ENCODE measurements at regions not wholly inside any gene's neighbourhood (a gene's known extent, or its start where the extent isn't known, plus 50 kb on each side); places are given as distances from the start of the nearest gene placed in this dataset.

DNA sequence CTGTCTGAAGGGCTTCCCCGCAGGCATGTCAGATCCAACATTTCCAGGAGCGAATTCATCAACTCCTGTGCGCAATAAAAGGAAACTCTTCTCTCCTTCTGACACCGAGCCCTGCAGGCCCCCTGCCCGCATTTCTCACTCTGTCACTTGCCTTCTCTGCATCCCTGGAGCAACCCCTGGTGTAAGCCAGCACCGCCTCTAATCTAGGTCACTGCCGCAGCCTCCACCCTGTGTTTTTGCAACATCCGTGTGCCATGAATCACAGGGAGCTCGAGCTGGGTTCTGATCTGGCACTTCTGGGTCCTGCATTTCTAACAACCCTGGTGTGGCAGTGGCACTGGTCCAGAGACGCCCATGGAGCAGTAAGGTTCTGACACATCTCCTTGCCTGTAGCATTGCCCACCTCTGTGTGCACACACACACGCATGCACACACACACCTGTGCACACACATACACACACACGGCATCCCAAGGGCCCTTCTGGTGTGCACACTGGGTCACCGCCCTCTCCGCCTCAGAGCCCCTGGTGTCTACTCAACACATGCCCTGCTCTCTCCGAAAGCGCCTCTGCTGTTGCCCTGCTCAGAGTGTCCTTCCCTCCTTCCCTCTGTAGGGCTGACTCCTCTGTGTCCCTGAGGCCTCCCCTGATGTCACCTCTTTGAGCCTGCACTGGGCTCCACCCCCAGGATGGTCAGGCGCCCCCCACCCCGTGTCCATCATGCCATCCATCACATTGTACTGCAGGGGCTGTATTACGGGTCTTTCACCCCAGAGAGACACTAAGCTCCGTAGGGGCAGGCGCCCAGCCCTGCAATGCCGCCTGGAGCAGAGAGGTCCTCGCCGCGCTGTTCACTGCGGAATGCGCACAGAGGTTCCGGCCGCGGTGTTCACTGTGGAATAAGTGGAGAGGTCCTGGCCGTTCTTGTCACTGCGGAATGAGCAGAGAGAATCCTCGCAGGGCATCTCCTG, 111.4 kb upstream of the SFSWAP start:
- TF ChIP-seq, protein P1, sequence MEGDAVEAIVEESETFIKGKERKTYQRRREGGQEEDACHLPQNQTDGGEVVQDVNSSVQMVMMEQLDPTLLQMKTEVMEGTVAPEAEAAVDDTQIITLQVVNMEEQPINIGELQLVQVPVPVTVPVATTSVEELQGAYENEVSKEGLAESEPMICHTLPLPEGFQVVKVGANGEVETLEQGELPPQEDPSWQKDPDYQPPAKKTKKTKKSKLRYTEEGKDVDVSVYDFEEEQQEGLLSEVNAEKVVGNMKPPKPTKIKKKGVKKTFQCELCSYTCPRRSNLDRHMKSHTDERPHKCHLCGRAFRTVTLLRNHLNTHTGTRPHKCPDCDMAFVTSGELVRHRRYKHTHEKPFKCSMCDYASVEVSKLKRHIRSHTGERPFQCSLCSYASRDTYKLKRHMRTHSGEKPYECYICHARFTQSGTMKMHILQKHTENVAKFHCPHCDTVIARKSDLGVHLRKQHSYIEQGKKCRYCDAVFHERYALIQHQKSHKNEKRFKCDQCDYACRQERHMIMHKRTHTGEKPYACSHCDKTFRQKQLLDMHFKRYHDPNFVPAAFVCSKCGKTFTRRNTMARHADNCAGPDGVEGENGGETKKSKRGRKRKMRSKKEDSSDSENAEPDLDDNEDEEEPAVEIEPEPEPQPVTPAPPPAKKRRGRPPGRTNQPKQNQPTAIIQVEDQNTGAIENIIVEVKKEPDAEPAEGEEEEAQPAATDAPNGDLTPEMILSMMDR (conservative IDR thresholded peaks at IDR 0.05): no peak
- no peak for TF ChIP-seq ZFX (IDR thresholded peaks at IDR 0.05)
